ENCODE measurements at regions not wholly inside any gene's neighbourhood (a gene's known extent, or its start where the extent isn't known, plus 50 kb on each side); places are given as distances from the start of the nearest gene placed in this dataset.
A peak's percentile ranks its signal among the peaks of the same experiment; 100 is the strongest.

DNA sequence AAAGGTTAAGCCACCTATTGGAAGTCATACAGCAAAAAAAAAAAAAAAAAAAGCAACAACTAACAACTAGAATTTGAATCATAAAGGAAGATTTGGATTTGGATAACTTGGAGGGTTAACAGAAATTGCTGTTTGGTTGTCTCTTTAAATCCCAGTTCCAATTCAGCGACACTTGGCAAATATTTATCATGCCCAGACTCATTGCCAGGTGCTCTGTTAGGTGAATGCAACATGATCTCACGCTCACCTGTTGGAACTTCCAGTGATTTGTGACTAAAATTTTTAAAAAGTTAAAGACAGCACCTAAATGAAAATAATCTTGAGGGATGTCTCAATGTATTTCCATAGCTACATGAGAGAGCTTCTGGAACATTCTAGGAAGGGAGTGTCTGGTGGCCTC lies 103.7 kb downstream of the TBX3 start:
- Histone ChIP-seq H3K4me1 (peaks cover 0 to 9% (median 6%) of the 10 kb centered on the region in 3 donors), H3K27me3 (no peaks in the 10 kb centered on the region), H3K4me3 (no peak overlapping the region), H3K27ac (no peak overlapping the region), H3K9me3 (no peaks in the 10 kb centered on the region), H3K36me3 (no peaks in the 10 kb centered on the region)
- TF ChIP-seq, protein P1, sequence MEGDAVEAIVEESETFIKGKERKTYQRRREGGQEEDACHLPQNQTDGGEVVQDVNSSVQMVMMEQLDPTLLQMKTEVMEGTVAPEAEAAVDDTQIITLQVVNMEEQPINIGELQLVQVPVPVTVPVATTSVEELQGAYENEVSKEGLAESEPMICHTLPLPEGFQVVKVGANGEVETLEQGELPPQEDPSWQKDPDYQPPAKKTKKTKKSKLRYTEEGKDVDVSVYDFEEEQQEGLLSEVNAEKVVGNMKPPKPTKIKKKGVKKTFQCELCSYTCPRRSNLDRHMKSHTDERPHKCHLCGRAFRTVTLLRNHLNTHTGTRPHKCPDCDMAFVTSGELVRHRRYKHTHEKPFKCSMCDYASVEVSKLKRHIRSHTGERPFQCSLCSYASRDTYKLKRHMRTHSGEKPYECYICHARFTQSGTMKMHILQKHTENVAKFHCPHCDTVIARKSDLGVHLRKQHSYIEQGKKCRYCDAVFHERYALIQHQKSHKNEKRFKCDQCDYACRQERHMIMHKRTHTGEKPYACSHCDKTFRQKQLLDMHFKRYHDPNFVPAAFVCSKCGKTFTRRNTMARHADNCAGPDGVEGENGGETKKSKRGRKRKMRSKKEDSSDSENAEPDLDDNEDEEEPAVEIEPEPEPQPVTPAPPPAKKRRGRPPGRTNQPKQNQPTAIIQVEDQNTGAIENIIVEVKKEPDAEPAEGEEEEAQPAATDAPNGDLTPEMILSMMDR (IDR thresholded peaks at IDR 0.05): no peak
- FAIRE-seq (no peak), ATAC-seq (peak; percentile 70 to 96 (median 84)), DNase-seq (peak in 3 of 6 donors; percentile 24 to 46 (median 27))
- WGBS, 2 donors: 18 to 19% methylated on average over 2 of the region's 2 CpGs
- intact Hi-C loops (cut with DNase I): no loop called here

DNA sequence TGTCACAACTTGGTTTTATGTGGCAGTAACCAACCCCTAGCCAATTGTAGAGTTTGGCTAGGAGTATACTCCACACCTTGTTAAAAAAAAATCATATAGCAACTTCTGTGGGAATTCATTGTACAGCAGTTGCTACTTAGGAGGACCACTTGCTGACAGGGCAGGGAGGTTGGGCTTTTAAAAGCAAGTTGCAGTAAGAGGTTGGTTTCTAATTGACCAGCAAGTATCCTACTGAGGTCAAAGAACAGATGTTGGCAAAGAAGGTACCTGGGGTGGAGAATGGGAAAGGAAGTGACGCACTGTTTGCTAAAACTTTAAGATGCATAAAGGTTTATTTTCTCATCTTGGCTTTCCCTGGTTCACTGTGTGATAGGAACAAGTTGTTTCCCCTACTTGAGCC lies 104.6 kb downstream of the TBX3 start:
- no peak overlapping the region for H3K27ac ChIP-seq
- intact Hi-C loops (cut with DNase I): no loop called here
- no peak for ATAC-seq
- peaks cover 0 to 9% (median 6%) of the 10 kb centered on the region in 3 donors for H3K4me1 ChIP-seq
- no peak for DNase-seq
- TF ChIP-seq, protein P1 (IDR thresholded peaks at IDR 0.05): no peak
- 41 to 43% methylated on average over 1 of the region's 1 CpG for whole genome bisulfite sequencing, 2 donors
- no peaks in the 10 kb centered on the region for H3K27me3 ChIP-seq
- no peaks in the 10 kb centered on the region for H3K36me3 ChIP-seq
- no peak overlapping the region for H3K4me3 ChIP-seq
- FAIRE-seq: no peak
- no peaks in the 10 kb centered on the region for H3K9me3 ChIP-seq

DNA sequence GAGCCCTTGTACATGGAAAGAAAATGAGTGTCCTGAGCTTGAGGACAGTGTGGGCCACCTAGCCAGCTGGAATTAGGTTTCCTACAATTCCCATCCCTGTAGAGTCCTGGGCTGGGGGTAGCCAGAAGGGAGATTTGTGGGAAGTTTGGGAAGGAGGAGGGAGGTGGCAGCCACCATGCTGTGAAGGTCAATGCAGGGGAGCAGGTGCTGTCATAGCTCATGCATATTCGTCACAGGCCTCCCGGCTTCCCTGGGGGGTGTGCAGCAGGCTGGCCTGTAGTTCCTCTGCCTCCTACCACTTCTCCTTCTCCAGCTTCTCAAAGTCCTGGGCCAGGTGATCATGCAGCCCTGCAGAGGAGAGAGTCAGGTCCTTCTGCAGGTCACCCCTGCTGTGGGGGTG lies 121.3 kb downstream of the TBX3 start:
- H3K9me3 ChIP-seq: no peaks in the 10 kb centered on the region
- intact Hi-C loops (cut with DNase I): no loop called here
- TF ChIP-seq, protein P1 (IDR thresholded peaks at IDR 0.05): no peak
- H3K36me3 ChIP-seq: no peaks in the 10 kb centered on the region
- 46 to 52% methylated on average over 2 of the region's 2 CpGs for WGBS, 2 donors
- H3K27me3 ChIP-seq: no peaks in the 10 kb centered on the region
- DNase-seq (no peak), ATAC-seq (no peak), FAIRE-seq (no peak)
- no peaks in the 10 kb centered on the region for H3K4me1 ChIP-seq
- H3K27ac ChIP-seq: no peak overlapping the region
- H3K4me3 ChIP-seq: no peak overlapping the region

DNA sequence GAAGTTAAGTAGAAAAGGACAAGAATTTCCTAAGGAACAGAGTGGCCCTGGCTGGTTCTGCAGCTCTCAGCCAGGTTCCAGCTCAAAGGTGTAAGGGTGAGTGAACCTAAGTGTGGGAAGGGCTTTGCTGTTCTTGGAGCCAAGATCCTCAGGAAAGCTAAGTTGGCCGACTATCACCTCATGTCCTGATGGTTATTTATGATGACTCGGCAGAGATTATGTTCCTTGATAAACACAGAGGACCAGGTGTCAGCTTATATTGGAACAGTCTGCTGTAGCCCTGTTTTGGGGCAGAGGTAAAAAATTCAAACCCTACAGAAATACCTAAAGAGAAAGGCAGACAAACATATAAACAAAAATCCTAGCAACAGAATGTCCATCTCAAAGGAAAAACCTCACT lies 128.5 kb downstream of the TBX3 start:
- H3K9me3 ChIP-seq: no peaks in the 10 kb centered on the region
- TF ChIP-seq, protein P1 (IDR thresholded peaks at IDR 0.05): no peak
- ATAC-seq (no peak), DNase-seq (no peak), FAIRE-seq (no peak)
- H3K4me3 ChIP-seq: no peak overlapping the region
- H3K36me3 ChIP-seq: no peaks in the 10 kb centered on the region
- intact Hi-C loops (cut with DNase I): no loop called here
- peaks cover 0 to 12% (median 0%) of the 10 kb centered on the region in 4 donors for H3K27me3 ChIP-seq
- H3K27ac ChIP-seq: no peak overlapping the region
- H3K4me1 ChIP-seq: no peaks in the 10 kb centered on the region
- whole genome bisulfite sequencing, 2 donors: 32 to 40% methylated on average over 2 of the region's 2 CpGs

DNA sequence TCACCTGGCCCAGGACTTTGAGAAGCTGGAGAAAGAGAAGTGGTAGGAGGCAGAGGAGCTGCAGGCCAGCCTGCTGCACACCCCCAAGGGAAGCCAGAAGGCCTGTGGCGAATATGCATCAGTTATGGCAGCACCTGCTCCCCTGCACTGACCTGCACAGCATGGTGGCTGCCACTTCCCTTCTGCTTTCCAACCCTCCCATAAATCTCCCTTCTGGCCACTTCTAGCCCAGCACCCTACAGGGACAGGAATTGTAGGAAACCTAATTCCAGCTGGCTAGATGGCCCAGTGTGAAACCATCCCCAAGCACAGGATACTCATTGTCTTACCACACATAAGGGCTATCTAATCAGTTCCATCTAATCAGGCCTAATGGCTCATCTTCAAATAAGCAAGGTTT lies 136.3 kb downstream of the TBX3 start:
- 81 to 92% methylated on average over 1 of the region's 1 CpG for WGBS, 2 donors
- Histone ChIP-seq H3K27ac (no peak overlapping the region), H3K4me3 (no peak overlapping the region), H3K27me3 (no peaks in the 10 kb centered on the region), H3K9me3 (no peaks in the 10 kb centered on the region), H3K4me1 (no peaks in the 10 kb centered on the region), H3K36me3 (no peaks in the 10 kb centered on the region)
- FAIRE-seq (no peak), ATAC-seq (no peak), DNase-seq (no peak)
- TF ChIP-seq, protein P1 (IDR thresholded peaks at IDR 0.05): no peak
- intact Hi-C loops (cut with DNase I): no loop called here
